ENCODE measurements at regions not wholly inside any gene's neighbourhood (a gene's known extent, or its start where the extent isn't known, plus 50 kb on each side); places are given as distances from the start of the nearest gene placed in this dataset.

GRCh38 chr1:239505094-239505493 lies 118.7 kb downstream of the CHRM3 start:
- TF ChIP-seq FOXP1 (CRISPR knock-in tag; IDR thresholded peaks at IDR 0.05; ENCODE audit: borderline replicate concordance) (no peak), CTCF (IDR thresholded peaks at IDR 0.05) (no peak), ESRRA (CRISPR knock-in tag; IDR thresholded peaks at IDR 0.05; ENCODE audit: borderline replicate concordance) (no peak), ATF1 (CRISPR knock-in tag; IDR thresholded peaks at IDR 0.05) (no peak)

All from WTC11 (cell line).